K562 (cell line): ENCODE measurements at regions not wholly inside any gene's neighbourhood (a gene's known extent, or its start where the extent isn't known, plus 50 kb on each side); places are given as distances from the start of the nearest gene placed in this dataset.

Experiments used
- E2F6 ChIP-seq, 2 experiments: IDR thresholded peaks; 2 replicates each; pipeline ENCODE4 v1.6.1; 2011; ENCODE audit warnings: borderline replicate concordance in 1 of 2, control low read depth in 1 of 2, low read depth in 1 of 2, low read length in 1 of 2, mild to moderate bottlenecking in 1 of 2, mixed read lengths in 1 of 2, moderate library complexity in 1 of 2; ENCODE audit not compliant: insufficient read depth in 1 of 2, insufficient read length in 1 of 2, poor library complexity in 1 of 2, severe bottlenecking in 1 of 2; ENCODE audit errors: extremely low read depth in 1 of 2
- ELF1 ChIP-seq: fragments of 200-800 bp; sonication (Bioruptor generic); IDR thresholded peaks from 2 replicates; pipeline ENCODE4 v1.6.1; 2016; ENCODE audit warnings: missing genetic modification characterization, missing compliant biosample characterization
- FOXK1 ChIP-seq: sonication (generic); formaldehyde crosslinking; IDR thresholded peaks from 2 replicates; pipeline ENCODE4 v1.8.0; 2022; ENCODE audit warnings: missing genetic modification reagents, mild to moderate bottlenecking, borderline replicate concordance
- GATAD2B ChIP-seq: fragments of 450-650 bp; IDR thresholded peaks from 2 replicates; pipeline ENCODE4 v1.6.1; 2017; ENCODE audit warnings: mild to moderate bottlenecking, borderline replicate concordance
- MTA3 ChIP-seq: fragments of 450-650 bp; formaldehyde crosslinking; IDR thresholded peaks from 2 replicates; pipeline ENCODE4 v1.6.1; 2017; ENCODE audit warnings: mild to moderate bottlenecking, borderline replicate concordance
- MYC ChIP-seq, 2 experiments: fragments of 250-450 bp in 1 of 2; sonication (Bioruptor Pico) in 1 of 2; IDR thresholded peaks; 2 replicates each; pipeline versions ENCODE4 v1.5.1 to v1.6.1; 2012 to 2021; ENCODE audit warnings: low read depth in 2 of 2, borderline replicate concordance in 1 of 2, improper control_type of control experiment in 1 of 2, low read length in 1 of 2, mild to moderate bottlenecking in 1 of 2, moderate library complexity in 1 of 2
- NFE2L1 ChIP-seq: fragments of 450-650 bp; IDR thresholded peaks from 2 replicates; pipeline ENCODE4 v1.6.1; 2016; ENCODE audit warnings: missing genetic modification characterization, low read depth, mild to moderate bottlenecking, missing compliant biosample characterization, moderate library complexity, borderline replicate concordance
- POLR2G ChIP-seq: fragments of 200-400 bp; formaldehyde crosslinking; IDR thresholded peaks from 2 replicates; pipeline ENCODE4 v1.6.1; 2017; ENCODE audit warnings: low read depth, mild to moderate bottlenecking, antibody characterized with exemption, low read length, moderate library complexity
- RAD21 ChIP-seq, 2 experiments: fragments of 250-450 bp in 1 of 2; fragments of 450-650 bp in 1 of 2; sonication (Bioruptor Pico) in 1 of 2; formaldehyde crosslinking in 1 of 2; IDR thresholded peaks in 1 of 2; conservative IDR thresholded peaks in 1 of 2; 2 replicates each; pipeline versions ENCODE4 v1.4.0 to v1.8.0; 2020 to 2022; ENCODE audit warnings: mild to moderate bottlenecking in 2 of 2, moderate library complexity in 1 of 2
- SNIP1 ChIP-seq: fragments of 450-650 bp; IDR thresholded peaks from 2 replicates; pipeline ENCODE4 v1.7.1; 2017; ENCODE audit warnings: low read depth, mild to moderate bottlenecking
- SPI1 ChIP-seq: IDR thresholded peaks from 2 replicates; pipeline ENCODE4 v1.6.1; 2011; ENCODE audit warnings: low read depth, low read length, control low read depth, borderline replicate concordance
- VEZF1 ChIP-seq: fragments of 200-800 bp; sonication (Bioruptor generic); IDR thresholded peaks from 2 replicates; pipeline ENCODE4 v1.6.1; 2017; ENCODE audit warnings: missing genetic modification characterization, missing compliant biosample characterization
- ZBTB33 ChIP-seq: sonication (generic); formaldehyde crosslinking; IDR thresholded peaks from 2 replicates; pipeline ENCODE4 v1.8.1; 2023; ENCODE audit warnings: mild to moderate bottlenecking, missing genetic modification reagents
- ZNF121 ChIP-seq: sonication (generic); formaldehyde crosslinking; conservative IDR thresholded peaks from 2 replicates; pipeline ENCODE4 v1.8.0; 2022; ENCODE audit warnings: missing genetic modification reagents
- ZNF224 ChIP-seq: sonication (generic); formaldehyde crosslinking; IDR thresholded peaks from 2 replicates; pipeline ENCODE4 v1.8.0; 2022; ENCODE audit warnings: mild to moderate bottlenecking, missing genetic modification reagents
- ZNF592 ChIP-seq: fragments of 450-650 bp; IDR thresholded peaks from 2 replicates; pipeline ENCODE4 v1.6.1; 2017; ENCODE audit warnings: antibody characterized with exemption, mild to moderate bottlenecking

GRCh38 chr22:46027211-46028105 lies 50.5 kb upstream of the WNT7B start (continued):
- TF ChIP-seq ZBTB33 (CRISPR knock-in tag) = 0 out of 2 replicates have a peak, but pooled peaks have one; percentile 27
- TF ChIP-seq ZNF224 (CRISPR knock-in tag) = no peak
- TF ChIP-seq FOXK1 (CRISPR knock-in tag) = no peak
- no peak for TF ChIP-seq ZNF121 (CRISPR knock-in tag)
- 0 out of 2 replicates have a peak, but pooled peaks have one; percentile 36 for TF ChIP-seq MTA3
- TF ChIP-seq RAD21 (CRISPR knock-in tag; conservative IDR thresholded peaks at IDR 0.05 in 1 of 2, IDR thresholded peaks at IDR 0.05 in 1 of 2) = 0 out of 4 replicates have a peak, but pooled peaks of 1 of the 2 experiments have one; percentile 5
- no peak for TF ChIP-seq NFE2L1 (tag)
- peak; percentile 85 for TF ChIP-seq GATAD2B
- no peak for TF ChIP-seq SPI1
- TF ChIP-seq ELF1 (tag) = no peak
- TF ChIP-seq VEZF1 (CRISPR knock-in tag) = peak; percentile 31; the same call in 1 of the 2 replicates
- no peak for TF ChIP-seq SNIP1
- TF ChIP-seq ZNF592 = peak; percentile 54; the same call in 1 of the 2 replicates
- TF ChIP-seq E2F6 (IDR thresholded peaks at IDR 0.05; ENCODE audit: borderline replicate concordance in 1 of 2, extremely low read depth in 1 of 2, insufficient read depth in 1 of 2, insufficient read length in 1 of 2, low read depth in 1 of 2, low read length in 1 of 2, poor library complexity in 1 of 2, severe bottlenecking in 1 of 2) = peak; percentile 25 to 78
- TF ChIP-seq POLR2G = peak; percentile 77
- TF ChIP-seq MYC (IDR thresholded peaks at IDR 0.05; ENCODE audit: low read depth, low read length) = peak; percentile 65
- no peak for TF ChIP-seq MYC (CRISPR knock-in tag; IDR thresholded peaks at IDR 0.05; ENCODE audit: borderline replicate concordance, low read depth)
